ENCODE measurements at regions not wholly inside any gene's neighbourhood (a gene's known extent, or its start where the extent isn't known, plus 50 kb on each side); places are given as distances from the start of the nearest gene placed in this dataset.

- TF ChIP-seq GATA3 (IDR thresholded peaks at IDR 0.05; ENCODE audit: low read depth, low read length) (no peak), GATA2 (IDR thresholded peaks at IDR 0.05; ENCODE audit: low read depth, low read length) (no peak)
Observed at GRCh38 chr9:78934880-78935279, 636.9 kb upstream of the TLE4 start.

All from SH-SY5Y (cell line).